NCI-H128 (cell line): ENCODE measurements at regions not wholly inside any gene's neighbourhood (a gene's known extent, or its start where the extent isn't known, plus 50 kb on each side); places are given as distances from the start of the nearest gene placed in this dataset.

Experiments used
- DNase-seq: peaks from one replicate; lab custom pipeline; 2025; ENCODE audit not compliant: unreplicated experiment; lab: John Stamatoyannopoulos, UW

DNA sequence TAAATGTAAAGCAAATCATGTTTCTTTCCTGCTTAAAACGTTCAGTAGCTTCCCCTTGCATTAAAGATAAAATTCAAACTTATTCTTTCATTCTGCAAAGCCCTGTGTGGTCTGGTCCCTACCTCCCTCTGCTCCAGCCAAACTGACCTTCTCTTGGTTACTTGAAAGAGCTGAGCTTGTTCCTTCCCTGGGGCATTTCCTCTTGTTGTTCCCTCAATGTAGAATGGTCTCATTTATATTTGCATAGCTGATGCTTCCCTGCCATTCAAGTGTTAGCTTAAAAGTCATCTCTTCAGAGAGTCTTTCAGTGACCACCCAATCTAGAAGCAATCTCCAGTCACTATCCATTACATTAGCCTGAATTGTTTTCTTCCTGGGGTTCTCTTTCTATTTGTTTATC lies 1618.5 kb upstream of the TENM4 start:
- DNase-seq: no peak

DNA sequence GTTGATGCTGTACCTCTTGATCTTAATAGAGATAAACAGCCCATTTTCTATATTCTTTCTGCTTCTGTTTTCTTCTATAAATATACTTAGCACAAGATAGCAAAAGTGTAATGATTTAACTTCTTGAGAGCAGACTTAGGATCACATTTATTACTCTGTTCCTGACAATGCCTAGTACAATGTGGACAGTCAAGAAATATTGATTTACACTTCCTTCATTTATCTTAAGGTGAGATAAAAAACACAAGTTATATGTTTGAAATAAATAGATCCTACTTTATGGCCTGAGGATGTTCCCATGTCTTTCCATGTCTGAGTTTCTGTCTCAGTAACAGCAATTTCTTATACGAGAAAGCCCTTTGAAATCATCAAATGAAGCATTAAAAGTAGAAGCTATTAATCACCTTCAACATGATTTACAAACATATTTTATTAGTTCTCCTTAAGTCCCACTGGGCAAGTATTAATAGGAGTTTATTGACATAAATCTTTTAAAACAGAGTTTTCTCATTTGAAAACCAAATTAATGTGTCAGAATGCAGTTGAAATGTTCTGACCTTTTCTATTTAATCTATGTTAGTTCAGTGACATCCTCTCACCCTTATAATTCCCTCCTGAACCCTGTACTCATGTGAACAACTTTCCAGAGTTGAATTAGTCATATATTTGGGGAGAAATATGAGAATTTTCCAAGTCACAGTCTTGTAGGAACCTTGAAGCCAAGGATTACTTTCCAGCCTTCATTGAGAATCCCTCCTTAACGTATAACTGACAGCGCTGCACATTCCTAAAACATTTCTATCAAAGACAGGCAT lies 1611.7 kb upstream of the TENM4 start:
- no peak for DNase-seq

DNA sequence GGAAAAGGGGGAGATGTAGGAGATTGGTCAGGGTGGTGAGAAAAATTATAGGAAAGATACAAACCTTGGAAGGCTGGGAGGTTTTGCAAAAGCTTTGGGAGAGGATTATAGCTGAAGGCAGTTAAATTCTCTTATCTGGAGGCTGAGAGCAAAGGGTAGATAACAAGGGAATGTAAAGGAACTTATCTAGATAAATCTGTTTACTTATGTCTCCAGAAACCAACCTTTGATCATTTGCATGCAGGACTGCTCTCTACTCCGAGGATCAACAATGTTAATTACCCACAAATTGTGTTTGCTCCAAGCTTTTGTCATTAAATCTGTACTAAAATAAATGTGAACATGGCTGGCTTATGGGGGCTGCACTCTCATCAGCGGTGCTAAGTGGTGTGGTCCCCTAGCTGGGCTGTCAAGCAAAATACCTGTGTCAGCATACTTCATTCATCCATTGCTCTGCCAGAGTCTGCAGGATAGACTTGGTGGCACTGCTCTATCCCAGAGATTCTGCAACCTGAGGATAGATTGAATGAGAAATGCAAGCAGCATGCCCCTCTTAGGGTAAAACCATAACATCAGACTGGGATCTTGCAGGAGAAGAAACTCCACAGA lies 1599.2 kb upstream of the TENM4 start:
- no peak for DNase-seq

DNA sequence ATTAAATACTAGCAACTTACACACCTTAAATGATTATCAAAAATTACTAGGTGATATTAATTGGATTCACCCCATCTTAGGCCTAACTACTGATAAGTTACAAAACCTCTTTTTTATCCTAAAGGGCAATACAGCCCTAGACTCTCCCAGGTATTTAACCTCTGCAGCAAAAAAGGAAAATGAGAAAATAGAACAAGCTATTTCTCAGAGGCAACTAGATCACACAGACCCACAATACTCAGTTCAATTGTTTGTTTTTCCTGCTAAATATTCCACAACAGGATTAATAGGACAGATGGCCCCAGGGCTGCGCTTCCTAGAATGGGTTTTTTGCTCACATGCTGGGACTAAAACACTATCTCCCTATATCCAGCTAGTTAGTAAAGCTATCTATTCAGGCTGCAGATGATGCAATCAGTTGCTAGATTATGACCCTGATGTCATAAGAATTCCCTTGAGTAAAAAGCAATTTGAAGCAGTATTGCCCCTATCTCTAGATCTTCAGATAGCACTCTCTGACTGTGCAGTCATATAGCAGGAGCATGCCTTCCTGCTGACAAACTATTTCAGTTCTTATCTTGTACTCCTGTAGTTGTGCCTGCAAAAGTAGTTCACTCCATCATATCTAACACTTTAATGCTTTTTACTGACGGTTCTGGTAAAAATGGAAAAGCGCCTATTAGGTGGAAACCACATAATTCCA lies 1595.5 kb upstream of the TENM4 start:
- DNase-seq: no peak

DNA sequence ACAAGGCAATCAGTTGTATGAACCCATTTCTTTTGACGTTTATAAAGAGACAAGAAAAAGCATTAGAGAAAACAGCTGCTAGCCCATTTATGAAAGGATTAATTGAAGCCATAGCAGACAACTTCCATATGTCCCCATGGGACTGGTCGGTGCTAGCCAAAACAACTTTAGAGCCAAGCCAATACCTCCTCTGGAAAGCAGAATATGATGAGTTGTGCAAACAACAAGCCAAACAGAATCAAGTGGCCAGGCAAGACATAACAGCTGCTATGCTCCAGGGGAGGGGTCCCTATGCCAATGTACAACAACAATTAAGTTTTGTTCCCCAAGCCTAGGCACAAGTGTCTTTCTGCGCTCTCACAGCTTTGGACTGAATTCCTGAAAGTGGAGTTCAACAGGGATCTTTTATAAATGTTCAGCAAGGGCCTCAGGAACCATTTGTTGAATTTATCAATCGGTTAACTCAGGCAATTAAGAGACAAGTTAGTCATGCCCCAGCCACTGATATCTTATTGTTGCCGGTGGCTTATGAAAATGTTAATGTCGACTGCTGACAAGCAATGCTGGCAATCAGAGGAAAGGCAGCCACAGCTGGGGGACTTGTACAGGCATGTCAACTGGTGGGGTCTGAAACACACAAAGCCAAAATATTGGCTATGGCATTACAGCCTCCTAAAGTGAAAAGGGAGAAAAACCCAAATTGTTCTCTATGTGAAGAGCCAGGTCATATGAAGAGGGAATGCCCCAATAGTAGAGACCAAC lies 1593.1 kb upstream of the TENM4 start:
- no peak for DNase-seq

DNA sequence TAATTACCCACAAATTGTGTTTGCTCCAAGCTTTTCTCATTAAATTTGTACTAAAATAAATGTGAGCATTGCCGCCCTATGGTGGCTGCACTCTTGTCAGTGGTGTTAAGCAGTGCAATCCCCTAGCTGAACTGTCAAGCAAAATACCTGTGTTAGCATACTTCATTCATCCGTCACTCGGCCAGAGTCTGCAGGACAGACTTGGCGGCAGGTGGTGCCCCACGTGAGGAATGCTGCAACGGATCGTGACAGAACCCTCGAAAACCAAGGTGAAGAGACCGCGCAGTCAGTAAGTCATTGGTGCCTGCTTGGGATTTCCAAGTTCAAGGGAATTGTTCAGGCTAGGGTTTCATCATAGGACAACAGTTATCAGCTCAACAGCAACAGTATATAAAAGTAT lies 1592.1 kb upstream of the TENM4 start:
- DNase-seq: no peak

DNA sequence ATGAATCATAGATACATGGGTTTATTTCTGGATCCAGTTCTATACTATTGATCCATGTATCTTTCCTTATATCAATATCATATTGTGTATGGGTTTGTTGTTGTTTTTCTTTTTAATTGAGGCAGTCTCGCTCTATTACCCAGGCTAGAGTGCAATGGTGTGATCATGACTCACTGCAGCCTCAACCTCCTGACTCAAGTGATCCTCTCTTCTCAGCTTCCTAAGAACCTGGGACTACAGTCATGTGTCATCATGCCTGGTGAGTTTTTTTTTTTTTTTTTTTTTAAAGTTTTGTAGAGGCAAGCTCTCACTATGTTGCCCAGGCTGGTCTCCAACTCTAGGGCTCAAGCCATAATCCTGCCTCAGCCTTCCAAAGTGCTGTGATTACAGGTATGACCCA lies 1589.4 kb upstream of the TENM4 start:
- DNase-seq: no peak

DNA sequence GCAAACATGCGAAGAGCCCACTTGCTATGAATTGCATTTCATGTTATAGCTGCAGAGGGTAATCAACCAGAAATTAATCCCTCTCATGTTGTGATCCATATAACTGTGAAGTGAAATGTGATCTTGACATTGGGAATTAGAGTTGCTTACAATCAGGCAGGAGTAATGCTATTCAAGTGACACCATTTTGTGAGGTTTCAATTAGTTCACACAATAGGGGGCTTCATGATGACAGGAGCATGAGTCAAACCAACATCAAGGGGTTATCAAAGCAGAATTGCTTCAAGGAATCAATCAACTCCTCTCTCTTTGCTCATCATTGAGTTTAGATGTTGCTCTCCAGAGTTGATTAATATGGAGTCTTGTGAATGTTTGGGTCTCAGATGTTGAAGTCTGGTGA lies 1585.2 kb upstream of the TENM4 start:
- DNase-seq: no peak

DNA sequence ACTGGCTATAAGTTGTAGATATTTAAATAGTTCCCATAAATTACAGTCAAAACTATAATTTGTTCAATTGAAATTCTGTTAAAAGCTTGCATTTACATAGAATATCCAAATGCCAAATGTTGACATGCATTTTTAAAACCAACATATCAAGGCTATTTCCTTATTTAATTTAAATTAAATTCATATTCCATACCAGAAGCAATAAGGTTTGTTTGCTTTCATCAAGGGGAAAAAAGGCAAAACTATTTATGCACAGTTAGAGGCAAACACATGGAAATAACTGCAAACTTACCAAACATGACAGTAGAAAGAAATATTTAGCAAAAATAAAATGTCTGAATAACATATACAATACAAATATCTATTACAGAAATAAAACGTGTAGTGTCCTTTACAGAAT lies 1581.2 kb upstream of the TENM4 start:
- DNase-seq: no peak

DNA sequence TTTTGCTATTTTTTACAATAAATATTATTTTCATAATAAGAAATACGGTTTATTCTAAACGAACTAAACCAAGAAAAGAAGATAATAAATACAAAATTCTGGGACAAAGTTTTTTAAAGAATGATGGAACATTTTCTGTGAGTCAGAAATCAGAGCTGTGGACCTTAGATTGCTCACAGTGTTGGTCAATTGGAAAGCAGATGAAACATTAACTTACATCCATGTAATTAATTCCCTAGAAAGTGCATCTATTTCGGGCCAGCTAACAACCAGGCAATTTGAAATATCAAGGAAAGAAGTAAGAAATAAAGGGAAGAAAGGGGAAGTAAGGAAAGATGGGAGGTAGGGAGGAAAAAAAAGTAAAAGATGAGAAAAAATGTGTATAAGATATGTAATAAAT lies 1569.8 kb upstream of the TENM4 start:
- no peak for DNase-seq

DNA sequence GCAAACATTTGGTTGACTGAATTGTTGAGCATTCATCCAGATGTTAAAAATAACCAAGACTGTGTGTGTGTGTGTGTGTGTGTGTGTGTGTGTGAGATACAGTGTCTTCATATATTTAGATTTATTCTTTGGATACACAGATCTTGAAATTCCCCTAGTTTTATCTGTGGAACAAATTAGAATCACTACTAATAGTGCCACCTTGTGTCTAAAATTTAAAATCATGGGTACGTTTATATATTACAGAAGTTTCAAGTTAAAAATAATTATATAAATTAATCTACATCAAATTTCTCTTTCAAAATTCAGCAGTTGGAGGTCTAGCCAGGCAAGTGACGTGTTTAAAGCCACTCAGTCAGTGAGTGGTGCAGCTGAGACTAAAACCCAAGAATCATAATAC lies 1566.2 kb upstream of the TENM4 start:
- no peak for DNase-seq

DNA sequence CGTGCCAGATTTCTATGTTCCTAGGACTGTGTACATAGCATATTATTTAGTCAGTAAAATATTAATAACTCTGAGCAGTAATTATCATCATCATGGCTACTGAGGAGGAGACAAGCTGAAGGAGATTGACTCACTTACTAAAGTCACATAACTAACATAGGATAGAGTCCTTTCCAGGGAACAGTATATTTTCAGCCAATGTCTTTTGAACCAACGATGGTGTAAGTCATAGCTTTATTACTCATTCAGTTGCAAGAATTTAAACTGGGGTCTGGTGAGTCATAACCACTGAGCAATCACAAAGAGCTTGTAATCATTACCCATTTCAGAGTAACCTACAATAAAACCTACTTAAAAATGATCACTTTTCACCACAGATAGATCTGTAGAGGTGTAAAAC lies 1564.8 kb upstream of the TENM4 start:
- no peak for DNase-seq

DNA sequence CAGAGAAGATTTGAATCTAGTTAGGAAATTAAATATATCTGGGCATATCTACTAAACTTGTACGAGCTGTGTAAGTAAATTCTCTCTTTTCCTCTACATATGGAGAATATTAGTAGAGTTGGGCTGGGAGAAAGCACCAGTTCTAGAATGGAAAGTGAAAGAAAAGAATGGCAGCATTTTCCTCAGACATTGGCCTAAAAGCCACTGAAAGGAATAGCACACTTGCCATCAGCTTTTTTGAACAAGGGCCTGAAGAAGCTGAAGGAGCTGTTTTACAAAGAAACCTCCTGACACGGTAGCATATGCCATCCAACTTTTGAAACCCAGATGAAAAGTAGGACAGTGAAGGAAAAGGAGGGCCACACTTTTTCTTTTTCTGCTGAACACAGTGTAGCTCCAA lies 1563.7 kb upstream of the TENM4 start:
- DNase-seq: no peak

DNA sequence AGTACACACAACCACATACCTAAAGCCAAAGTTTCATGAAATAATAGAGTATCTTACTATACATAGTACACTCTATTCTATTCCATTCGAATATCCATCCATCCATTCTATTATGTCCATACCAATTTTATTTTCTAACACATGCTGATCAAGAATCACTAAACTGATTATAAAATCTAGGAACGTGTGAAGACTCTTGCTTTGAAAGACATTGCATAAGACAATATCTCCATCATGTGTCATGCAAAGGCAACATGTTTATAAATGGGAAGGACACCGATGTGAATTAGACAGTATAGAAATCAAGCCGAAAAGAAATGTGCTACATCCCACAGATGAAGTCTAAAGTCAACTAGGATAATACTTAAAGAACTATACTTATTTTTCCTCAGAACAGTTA lies 1561.5 kb upstream of the TENM4 start:
- DNase-seq: no peak

DNA sequence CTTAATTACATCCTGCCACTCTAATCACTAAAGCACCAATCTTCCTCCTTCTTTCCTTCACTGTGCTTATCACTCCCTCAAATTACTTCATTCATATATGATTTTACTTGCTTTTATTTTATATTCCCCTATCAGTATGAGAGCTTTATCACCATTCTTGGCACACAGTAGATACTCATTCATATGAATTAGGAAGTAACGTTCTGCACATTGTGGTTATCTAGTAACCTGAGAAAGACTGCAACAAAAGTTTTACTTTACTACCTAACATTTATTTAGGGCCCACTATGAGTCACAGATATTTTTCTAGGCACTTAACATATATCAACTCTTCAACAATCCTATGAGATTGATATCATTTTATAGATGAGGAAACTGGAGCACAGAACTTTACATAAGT lies 1559.9 kb upstream of the TENM4 start:
- DNase-seq: no peak

DNA sequence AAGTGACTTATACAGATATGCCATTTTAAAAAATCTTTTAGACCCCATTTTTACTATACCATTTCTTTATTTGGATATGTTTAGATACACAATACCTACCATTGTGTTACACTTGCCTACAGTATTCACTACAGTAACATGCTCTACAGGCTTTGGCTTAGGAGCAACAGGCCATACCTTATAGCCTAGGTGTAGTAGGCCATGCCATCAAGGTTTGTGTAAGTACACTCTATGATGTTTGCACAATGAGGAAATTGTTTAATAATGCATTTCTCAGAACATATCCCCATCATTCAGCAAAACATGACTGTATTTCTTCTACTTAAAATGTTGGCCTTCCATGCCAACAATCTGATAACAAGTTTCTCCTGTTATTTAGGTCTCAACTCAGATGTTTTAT lies 1559.5 kb upstream of the TENM4 start:
- DNase-seq: no peak

DNA sequence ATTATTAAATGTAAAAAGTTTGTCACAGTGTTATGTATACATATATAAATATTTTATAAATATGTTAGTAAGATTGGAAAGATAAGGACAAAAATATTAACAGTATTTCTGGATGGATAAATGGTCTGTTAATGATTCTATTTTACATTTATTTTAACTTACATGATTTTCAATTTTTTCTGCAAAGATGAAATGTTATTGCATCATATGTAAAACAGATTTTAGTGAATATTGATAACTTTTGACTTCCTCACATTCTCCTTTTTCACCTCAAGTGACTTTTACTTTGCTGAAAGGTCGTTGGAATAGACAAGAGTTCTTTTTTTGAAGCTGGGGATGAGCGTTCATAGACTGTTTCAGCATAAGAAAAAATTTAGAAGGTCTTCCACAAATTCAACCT lies 1554.7 kb upstream of the TENM4 start:
- no peak for DNase-seq

DNA sequence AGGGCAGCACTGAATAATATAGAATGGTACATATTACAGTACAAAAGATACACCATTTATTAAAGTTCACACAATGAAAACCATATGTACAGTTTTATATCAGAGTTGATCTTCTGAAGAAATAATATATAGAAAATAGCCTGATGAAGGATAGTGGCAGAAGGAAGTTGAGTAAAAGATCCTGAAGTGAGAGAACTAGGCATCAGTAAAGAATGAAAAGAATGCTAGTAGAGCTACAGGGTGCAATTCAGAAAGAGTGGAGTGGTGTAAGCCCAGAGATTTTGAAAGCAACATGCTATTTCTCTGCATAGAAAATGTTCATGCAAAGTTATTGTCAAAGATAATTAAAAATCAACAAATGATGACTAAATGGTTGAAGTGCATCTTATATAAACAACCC lies 1552.7 kb upstream of the TENM4 start:
- no peak for DNase-seq

DNA sequence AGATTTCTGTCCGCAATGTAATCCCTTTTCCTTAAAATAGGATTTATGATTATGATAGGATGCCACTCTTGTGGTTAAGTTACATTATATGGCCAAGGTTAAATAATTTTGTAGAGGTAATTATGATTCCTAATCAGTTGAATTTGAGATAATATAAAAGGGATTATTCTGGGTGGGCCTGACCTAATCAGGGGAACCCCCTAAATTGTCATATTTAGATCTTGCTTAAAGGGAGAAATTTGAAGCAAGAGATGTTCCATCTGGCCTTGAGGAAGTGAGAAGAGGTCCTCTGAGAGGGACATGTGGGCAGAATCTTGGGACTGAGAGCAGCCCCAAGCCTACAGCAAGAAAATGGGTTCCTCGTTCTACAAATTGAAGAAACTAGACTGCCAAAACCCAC lies 1550.1 kb upstream of the TENM4 start:
- DNase-seq: no peak

DNA sequence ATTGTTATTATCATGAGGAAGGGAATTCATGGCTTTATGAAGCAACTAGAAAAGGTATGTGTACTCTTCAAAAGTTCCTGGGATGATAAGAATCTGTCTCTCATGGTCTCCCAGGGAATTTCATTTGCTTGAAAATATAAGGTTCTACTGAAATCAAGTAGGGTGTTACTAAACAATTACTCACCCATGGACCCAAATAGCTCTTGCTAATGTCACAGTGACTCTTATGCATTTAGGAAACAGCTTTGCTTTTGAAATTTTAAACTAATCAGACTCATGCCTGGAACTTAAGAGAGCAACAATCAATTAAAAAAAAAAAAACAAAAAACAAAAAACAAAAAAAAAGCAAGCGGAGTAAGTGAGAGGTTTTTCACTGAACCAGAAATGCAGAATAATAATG lies 1546.3 kb upstream of the TENM4 start:
- no peak for DNase-seq

DNA sequence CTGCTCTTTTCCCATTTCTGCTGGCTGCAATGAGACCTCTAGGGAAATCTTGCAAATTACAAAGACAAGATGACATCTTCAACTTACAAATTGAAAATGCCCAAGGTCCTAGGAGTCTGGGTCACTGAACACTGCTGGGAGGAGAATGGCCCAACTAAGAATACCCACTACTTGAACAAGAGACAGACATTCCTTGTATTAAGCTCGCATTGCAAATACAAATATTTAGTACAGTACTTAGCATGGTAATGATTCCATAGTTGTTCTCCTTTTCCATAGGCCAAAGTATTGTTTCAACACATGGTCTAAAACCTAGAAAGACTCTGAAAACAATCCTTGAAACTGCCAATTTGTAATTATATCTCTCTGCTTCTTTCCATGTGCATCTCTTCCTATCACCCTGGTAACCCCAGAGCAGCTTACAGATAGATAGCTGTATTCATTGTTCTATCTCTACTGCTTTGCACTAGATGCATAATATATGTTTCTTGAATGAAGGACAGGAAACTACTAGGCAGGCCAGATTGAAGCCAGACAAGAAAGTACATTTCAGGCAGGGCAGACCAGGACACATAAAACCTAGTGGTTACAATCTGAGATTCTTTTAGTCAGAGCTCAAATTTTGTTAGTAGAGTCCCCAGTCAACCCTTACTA lies 1545.7 kb upstream of the TENM4 start:
- no peak for DNase-seq
